ENCODE measurements at regions not wholly inside any gene's neighbourhood (a gene's known extent, or its start where the extent isn't known, plus 50 kb on each side); places are given as distances from the start of the nearest gene placed in this dataset.
"Not testable (repeated sequence)": the region's sequence is repeated elsewhere in the genome, so short reads cannot be mapped to it uniquely, and the experiment has no call there.

- no peak for DNase-seq (ENCODE audit: low read depth)
These were observed 325.7 kb downstream of the GATA3 start for GRCh38 chr10:8379906-8380832.

DNA sequence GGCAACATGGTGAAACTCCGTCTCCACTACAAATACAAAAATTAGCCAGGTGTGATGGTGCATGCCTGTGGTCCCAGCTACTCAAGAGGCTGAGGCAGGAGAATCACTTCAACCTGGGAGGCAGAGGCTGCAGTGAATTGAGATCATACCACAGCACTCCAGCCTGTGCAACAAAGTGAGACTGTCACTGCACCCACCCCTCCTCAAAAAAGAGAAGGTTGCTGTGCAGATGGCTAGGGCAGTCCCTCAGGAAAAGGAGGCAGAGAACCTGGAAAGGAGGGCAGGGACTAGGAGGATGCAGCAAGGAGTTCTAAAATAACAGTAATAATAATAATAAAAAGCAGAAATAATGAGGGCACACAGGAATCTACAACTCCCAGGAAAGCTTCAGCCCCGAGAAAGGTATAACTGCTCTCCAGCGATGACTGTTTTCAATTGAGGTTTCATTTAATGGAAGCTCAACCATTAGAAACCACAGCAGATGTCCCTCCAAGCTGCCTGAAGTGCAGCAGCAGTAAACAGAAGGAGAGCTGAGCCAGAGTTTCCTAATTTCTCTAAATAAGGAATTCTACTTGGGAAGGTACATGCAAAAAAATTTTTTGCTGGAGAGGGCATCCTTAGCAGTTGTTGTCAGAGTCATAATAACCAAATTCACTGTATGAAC is 326.5 kb downstream of the GATA3 start:
- DNase-seq (ENCODE audit: low read depth), result no peak

- no peak for DNase-seq (ENCODE audit: low read depth)
These were observed 332.3 kb downstream of the GATA3 start for GRCh38 chr10:8386781-8387180.

- DNase-seq (ENCODE audit: low read depth), result no peak
These were observed 335.1 kb downstream of the GATA3 start for GRCh38 chr10:8389630-8390029.

- peak; percentile 64 for DNase-seq (ENCODE audit: low read depth)
These were observed 337.7 kb downstream of the GATA3 start for GRCh38 chr10:8392216-8392615.

GRCh38 chr10:8393531-8393930 is 339.0 kb downstream of the GATA3 start:
- no peak for DNase-seq (ENCODE audit: low read depth)

DNA sequence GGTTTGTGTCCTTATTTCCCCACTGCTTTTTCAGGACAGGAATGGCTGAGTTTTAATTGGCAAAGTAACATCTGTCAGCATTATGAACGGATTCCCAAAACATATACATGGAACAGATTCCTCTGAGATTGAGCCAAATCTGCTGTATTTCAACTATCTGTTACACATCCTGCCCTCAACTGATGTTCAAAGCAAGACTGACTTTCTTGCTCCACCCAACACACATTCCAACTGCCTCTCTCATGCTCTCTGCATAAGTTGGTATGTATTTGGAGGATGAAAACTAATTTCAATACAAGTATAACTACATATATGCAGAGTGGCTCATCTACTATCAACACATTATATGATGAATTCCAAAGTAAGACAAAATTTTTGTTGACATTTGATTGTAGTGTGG is 342.2 kb downstream of the GATA3 start:
- DNase-seq (ENCODE audit: low read depth), result no peak

- DNase-seq (ENCODE audit: low read depth), result no peak
These were observed 344.3 kb downstream of the GATA3 start for GRCh38 chr10:8398771-8399170.

DNA sequence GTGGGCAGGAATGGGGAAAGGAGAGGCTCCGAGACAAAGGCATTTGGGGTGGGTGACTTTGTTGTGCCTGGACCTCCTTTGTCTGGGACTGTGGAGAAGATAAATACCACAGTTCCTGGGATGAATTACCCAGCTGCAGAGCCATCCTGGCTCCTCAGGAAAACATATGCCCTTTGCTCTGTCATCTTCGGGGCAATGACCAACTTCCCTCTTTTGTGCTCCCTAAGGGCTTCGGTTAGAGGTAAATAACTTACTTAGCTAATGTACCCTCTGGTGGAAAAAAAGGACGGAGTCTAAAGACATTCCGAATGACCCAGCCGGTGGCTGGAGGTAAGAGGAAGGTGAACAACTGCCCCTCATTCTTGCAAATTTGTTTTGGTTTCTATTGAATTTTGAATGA is 345.7 kb downstream of the GATA3 start:
- DNase-seq (ENCODE audit: low read depth), result no peak

DNA sequence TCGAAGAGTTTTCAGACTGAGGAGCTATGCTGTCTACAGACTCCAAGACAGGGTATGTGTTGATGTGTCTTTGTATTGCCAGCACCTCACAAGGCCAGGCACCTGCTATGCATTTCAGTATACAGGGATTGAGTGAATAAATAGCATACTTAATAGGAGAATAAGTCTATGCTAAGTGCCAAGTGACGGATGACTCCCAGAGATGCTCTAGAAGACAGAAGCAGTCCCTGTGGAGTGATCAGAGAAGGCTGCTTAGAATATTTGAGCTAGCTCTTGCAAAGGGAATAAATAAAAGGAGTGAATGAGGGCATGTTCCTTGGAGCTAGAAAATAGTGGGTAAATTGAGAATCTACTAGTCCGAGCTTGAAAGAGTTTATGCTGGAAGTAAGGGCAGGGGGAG is 346.4 kb downstream of the GATA3 start:
- no peak for DNase-seq (ENCODE audit: low read depth)

DNA sequence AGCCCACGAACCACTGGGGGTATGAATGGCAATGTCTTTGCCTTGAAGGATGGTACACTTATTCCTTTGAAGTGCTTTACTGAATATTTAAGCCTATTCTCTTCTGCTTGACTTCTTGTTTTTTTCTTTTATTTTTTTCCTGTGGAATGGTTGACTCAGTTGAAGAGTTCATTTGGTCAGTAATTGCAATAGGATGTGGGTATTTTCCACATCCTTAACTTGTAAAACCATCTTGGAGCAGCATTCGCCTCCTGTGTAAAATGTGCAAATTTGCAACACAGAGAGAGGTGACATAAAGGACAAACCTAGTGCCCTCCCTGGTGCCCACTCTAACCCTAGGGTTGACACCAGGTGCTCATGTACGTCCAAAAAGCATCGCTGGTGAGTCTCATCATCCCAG is 347.0 kb downstream of the GATA3 start:
- no peak for DNase-seq (ENCODE audit: low read depth)

DNA sequence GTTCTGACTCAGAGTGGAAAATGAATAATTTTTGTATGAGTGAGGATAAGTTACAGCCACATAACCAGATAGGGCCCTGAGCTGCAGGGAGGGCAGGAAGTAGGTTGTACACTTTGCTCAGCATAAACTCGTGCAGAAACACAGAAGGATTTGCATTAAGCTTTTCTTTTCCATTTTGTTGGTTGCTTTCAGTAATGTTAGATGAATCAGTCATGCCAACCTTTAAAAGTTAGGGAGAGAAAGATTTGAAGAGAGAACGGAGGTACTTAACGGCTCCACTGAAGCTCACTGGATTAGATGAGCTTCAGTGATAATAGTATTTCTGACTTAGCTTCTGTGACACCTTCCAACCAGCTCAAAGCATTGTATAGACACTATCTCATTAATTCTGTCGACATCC is 348.1 kb downstream of the GATA3 start:
- no peak for DNase-seq (ENCODE audit: low read depth)

DNA sequence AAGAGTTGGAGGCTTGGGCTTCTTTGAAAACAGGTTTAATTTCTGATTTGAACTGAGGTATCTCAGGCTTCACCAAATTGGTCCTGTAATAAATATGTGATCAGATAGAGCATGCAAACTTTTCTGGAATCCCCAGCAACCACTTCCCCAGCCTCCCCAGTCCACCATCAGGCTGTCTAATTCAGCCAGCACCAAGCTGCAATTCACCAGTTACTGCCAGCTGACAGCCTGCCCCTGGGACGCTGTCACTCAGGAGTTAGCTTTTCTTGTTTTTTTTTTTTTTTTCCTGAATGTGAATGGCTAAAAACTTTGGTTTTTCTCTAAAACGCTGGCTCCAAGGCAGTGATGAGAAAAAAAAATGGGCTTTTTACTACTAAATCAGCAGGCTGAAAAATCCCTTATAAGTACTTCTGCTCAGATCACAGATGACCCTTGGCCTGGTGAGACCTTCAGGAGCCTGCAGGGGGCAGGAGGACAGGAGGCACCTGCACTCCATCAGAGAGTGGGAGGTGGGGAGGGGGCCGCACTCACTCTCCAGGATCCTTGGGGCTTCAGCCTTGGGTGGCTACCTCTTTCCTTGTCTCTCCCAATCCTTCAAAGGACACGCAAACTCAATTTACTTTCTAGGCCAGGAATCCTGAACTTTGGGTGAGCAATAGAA is 349.4 kb downstream of the GATA3 start:
- DNase-seq (ENCODE audit: low read depth), result no peak

DNA sequence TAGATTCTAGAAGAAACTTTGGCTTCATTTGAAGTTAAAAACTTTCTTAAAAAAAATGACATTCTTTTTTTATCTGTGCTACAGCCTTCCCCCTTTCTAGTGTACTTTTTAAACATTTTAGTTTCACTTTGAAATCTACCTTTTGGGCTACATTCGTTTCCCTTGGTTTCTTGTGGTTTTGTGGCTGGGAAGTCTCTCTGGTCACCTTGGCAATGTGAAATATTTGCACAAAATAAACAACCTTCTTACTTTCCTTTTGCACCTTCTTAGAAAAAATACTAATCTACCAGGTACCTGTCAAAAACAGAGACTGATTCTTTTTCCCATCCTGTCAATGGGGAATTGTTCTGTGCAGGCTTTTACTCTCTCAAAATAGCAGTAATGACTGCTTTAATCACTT is 350.2 kb downstream of the GATA3 start:
- no peak for DNase-seq (ENCODE audit: low read depth)

DNA sequence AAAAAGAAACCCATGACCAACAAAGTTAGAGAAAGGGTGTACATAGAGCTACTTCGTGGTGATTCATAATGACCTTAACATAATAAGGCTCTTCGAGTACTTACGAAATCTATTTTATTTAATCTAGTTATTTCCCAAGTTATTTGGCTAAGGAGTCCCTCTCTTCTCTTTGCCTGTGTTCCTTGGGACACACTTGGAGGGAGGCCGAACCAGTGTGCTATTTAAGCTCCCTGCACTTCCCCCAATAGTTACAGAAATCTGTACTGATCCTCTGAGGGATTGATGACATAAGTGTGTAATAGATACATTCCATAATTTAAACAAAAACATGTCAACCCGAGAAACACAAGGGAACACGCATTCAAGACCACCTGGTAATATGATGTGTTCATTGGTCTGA is 351.1 kb downstream of the GATA3 start:
- no peak for DNase-seq (ENCODE audit: low read depth)

GRCh38 chr10:8407501-8408021 is 353.1 kb downstream of the GATA3 start:
- no peak for DNase-seq (ENCODE audit: low read depth)

GRCh38 chr10:8410506-8410905 is 356.0 kb downstream of the GATA3 start:
- no peak for DNase-seq (ENCODE audit: low read depth)

DNA sequence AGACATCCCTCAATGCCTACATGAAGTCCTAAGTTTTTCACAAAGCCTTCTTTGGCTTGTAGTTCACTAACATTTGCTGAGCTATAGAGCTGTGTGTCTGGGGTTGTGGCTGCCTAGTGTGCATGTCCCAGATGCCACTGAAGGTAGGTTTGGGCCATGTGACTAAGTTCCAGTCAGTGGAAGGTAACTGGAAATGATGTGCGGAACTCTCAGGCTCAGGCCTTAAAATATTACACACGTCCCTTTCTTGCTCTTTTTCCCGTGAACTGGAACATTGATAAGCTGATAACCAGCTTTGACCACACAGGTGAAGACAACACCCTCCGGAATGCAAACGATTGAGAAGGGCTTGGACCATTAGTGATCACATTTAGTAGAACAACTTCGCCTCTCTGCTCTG is 358.1 kb downstream of the GATA3 start:
- DNase-seq (ENCODE audit: low read depth), result no peak

GRCh38 chr10:8415029-8415428 is 360.5 kb downstream of the GATA3 start:
- DNase-seq (ENCODE audit: low read depth), result not testable (repeated sequence)

GRCh38 chr10:8416192-8416701 is 361.8 kb downstream of the GATA3 start:
- DNase-seq (ENCODE audit: low read depth), result no peak

- no peak for DNase-seq (ENCODE audit: low read depth)
These were observed 362.3 kb downstream of the GATA3 start for GRCh38 chr10:8416760-8417159.

DNA sequence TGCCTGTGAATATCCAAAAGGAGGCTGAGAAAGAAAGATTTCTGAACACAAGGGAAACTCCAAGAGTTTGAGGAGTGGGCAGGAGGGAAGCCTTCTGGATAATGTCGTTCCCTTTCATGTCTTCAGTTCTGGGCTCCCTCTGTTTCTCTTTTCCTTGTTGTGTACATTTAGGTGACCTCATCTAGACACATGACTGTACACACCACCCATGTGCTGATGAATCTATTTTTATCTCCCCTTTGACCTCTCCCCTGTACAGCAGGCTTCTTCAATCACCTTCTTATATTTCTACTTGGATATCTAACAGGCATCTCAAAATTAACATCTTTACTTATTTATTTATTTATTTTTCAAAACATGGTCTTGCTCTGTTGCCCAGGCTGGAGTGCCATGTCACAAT is 363.1 kb downstream of the GATA3 start:
- DNase-seq (ENCODE audit: low read depth), result no peak

GRCh38 chr10:8418631-8419030 is 364.1 kb downstream of the GATA3 start:
- no peak for DNase-seq (ENCODE audit: low read depth)
